ENCODE measurements at regions not wholly inside any gene's neighbourhood (a gene's known extent, or its start where the extent isn't known, plus 50 kb on each side); places are given as distances from the start of the nearest gene placed in this dataset.

DNA sequence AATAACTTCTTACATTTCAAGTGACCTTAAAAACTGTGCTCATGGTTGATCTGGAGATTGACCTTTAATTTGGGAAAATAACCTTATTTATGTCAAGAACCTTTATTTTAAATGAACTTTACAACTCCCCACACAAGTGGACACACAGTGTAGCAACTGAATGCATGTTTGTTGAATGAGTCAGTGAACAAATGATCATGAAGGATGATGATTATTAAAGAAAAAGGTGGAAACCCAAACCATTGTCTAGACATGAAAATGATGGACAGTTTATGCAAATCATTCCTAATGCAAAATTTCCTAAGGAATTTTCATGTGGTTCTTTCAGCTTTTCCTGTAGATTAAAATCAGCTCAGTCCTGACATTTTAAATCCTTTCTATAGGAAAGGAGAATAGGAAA lies 439.8 kb upstream of the RUNX1 start:
- TF ChIP-seq CEBPB (IDR thresholded peaks at IDR 0.05): no peak
- TF ChIP-seq USF1 (IDR thresholded peaks at IDR 0.05): no peak
- TF ChIP-seq, protein P1, sequence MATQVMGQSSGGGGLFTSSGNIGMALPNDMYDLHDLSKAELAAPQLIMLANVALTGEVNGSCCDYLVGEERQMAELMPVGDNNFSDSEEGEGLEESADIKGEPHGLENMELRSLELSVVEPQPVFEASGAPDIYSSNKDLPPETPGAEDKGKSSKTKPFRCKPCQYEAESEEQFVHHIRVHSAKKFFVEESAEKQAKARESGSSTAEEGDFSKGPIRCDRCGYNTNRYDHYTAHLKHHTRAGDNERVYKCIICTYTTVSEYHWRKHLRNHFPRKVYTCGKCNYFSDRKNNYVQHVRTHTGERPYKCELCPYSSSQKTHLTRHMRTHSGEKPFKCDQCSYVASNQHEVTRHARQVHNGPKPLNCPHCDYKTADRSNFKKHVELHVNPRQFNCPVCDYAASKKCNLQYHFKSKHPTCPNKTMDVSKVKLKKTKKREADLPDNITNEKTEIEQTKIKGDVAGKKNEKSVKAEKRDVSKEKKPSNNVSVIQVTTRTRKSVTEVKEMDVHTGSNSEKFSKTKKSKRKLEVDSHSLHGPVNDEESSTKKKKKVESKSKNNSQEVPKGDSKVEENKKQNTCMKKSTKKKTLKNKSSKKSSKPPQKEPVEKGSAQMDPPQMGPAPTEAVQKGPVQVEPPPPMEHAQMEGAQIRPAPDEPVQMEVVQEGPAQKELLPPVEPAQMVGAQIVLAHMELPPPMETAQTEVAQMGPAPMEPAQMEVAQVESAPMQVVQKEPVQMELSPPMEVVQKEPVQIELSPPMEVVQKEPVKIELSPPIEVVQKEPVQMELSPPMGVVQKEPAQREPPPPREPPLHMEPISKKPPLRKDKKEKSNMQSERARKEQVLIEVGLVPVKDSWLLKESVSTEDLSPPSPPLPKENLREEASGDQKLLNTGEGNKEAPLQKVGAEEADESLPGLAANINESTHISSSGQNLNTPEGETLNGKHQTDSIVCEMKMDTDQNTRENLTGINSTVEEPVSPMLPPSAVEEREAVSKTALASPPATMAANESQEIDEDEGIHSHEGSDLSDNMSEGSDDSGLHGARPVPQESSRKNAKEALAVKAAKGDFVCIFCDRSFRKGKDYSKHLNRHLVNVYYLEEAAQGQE (IDR thresholded peaks at IDR 0.05; ENCODE audit: low read depth): no peak

DNA sequence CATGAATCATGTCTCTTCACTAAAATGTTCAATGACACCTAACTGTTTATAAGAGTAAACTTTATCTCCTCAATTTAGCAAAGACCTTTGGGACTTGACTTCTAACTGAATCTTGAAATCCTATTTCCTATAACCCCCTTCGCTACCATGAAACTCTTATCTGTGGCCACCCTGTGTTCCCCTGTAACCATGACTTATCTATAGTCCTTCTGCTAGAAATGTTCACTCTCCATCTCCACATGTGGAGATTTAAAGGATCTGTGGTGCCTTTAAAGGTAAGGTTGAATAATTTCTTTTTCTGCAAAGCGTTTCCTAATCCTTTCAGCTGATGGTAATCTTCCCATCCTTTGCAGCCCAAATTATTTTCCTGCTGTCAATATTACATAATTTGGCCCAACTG lies 436.3 kb upstream of the RUNX1 start:
- no peak for TF ChIP-seq TCF12 (IDR thresholded peaks at IDR 0.05; ENCODE audit: low read depth)

DNA sequence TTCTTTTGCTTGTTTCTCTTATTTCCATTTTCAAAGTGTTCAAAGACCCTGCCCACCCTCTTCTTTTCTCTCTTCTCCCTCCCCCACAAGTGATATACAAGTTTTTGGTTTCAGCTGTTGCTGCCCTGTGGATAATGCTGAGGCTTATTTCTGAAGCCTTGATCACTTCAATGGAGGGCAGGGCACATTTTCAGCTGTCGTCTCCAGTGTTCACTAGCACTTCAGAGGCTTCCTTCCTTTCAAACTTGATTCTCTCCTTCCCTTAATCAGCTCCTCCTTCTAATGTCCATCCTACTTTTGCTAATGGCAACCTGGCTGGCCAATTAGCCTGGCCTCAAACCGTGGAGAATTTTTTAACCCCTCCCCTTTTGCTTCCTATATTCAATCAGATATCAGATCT lies 435.7 kb upstream of the RUNX1 start:
- TF ChIP-seq MAX (IDR thresholded peaks at IDR 0.05) (no peak), USF1 (IDR thresholded peaks at IDR 0.05) (no peak), TAF1 (IDR thresholded peaks at IDR 0.05; ENCODE audit: low read depth) (no peak), EP300 (IDR thresholded peaks at IDR 0.05; ENCODE audit: borderline replicate concordance) (no peak), FOXM1 (IDR thresholded peaks at IDR 0.05; ENCODE audit: borderline replicate concordance, low read depth) (no peak), CREB1 (IDR thresholded peaks at IDR 0.05; ENCODE audit: low read depth) (no peak), NFIC (IDR thresholded peaks at IDR 0.05) (no peak), YY1 (IDR thresholded peaks at IDR 0.05; ENCODE audit: low read depth) (no peak), EGR1 (IDR thresholded peaks at IDR 0.05) (no peak), RAD21 (IDR thresholded peaks at IDR 0.05; ENCODE audit: low read depth) (no peak), ZBTB7A (IDR thresholded peaks at IDR 0.05; ENCODE audit: low read depth) (no peak), CEBPB (IDR thresholded peaks at IDR 0.05) (no peak), TCF12 (IDR thresholded peaks at IDR 0.05; ENCODE audit: low read depth) (no peak), TEAD4 (IDR thresholded peaks at IDR 0.05) (no peak)
- TF ChIP-seq, protein P1 (IDR thresholded peaks at IDR 0.05; ENCODE audit: low read depth): no peak

DNA sequence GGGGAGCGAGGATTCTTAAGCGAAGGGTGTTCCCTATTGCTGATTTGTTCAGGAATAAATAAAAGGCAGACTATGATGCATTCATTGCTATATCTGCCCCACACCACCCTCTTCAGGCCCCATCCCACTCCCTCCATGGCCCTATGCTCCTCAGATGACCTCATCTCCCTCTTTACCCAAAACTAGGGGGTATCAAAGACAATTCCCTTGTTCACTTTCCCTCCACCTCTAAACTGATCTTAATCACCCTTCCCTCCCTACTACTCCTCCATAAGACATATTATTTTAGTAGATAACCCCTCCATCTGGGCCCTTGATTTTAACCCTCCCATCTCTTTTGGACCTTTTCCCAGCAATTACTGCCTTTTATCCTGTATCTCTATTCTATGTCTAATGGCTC lies 434.9 kb upstream of the RUNX1 start:
- no peak for TF ChIP-seq EGR1 (IDR thresholded peaks at IDR 0.05)
- no peak for TF ChIP-seq EP300 (IDR thresholded peaks at IDR 0.05; ENCODE audit: borderline replicate concordance)
- no peak for TF ChIP-seq USF1 (IDR thresholded peaks at IDR 0.05)
- no peak for TF ChIP-seq CEBPB (IDR thresholded peaks at IDR 0.05)

DNA sequence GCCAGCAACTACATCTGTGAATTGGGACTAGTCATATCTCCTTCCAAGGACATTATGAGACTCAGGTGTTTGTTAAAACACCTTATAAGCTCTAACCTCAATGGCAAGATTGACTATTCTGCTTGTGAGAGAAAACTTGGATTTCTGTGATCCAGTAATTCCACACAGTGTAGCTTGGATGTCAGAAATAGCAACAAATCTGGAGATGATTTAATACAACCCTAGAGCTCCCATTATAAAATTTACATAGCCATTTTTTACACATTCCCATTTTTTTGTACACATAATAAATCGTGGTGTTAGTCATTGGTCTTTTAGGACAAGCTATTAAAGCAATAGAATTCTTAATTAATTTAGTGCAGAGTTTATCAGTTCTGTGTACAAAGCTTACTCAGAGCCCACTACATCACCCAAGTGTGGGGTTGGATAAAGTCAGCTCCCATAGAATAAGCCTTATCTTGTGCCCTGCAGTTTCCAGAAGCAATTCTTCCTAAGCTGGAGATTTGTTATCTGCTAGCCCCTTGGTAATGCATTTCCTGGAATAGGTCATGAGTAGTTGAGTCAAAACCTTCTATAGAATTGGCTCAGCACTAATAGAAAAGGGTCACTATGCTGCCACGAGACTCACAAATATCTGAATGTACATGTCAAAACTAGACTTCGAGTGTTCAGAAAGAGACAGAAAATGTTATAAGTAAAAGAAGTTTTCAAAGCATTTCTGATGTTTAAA lies 434.0 kb upstream of the RUNX1 start:
- TF ChIP-seq EP300 (IDR thresholded peaks at IDR 0.05; ENCODE audit: borderline replicate concordance) (no peak), TCF12 (IDR thresholded peaks at IDR 0.05; ENCODE audit: low read depth) (no peak), MAX (IDR thresholded peaks at IDR 0.05) (no peak), TAF1 (IDR thresholded peaks at IDR 0.05; ENCODE audit: low read depth) (no peak), NFIC (IDR thresholded peaks at IDR 0.05) (no peak), USF1 (IDR thresholded peaks at IDR 0.05) (no peak), EGR1 (IDR thresholded peaks at IDR 0.05) (no peak), ZBTB7A (IDR thresholded peaks at IDR 0.05; ENCODE audit: low read depth) (no peak), CEBPB (IDR thresholded peaks at IDR 0.05) (no peak), YY1 (IDR thresholded peaks at IDR 0.05; ENCODE audit: low read depth) (no peak), CREB1 (IDR thresholded peaks at IDR 0.05; ENCODE audit: low read depth) (no peak), RAD21 (IDR thresholded peaks at IDR 0.05; ENCODE audit: low read depth) (no peak), TEAD4 (IDR thresholded peaks at IDR 0.05) (no peak), FOXM1 (IDR thresholded peaks at IDR 0.05; ENCODE audit: borderline replicate concordance, low read depth) (no peak)
- TF ChIP-seq, protein P1 (IDR thresholded peaks at IDR 0.05; ENCODE audit: low read depth): no peak

Data from Ishikawa (cell line).